Parathyroid adenoma (tissue), 2 donors: ENCODE measurements at regions not wholly inside any gene's neighbourhood (a gene's known extent, or its start where the extent isn't known, plus 50 kb on each side); places are given as distances from the start of the nearest gene placed in this dataset.
"Not testable (repeated sequence)": the region's sequence is repeated elsewhere in the genome, so short reads cannot be mapped to it uniquely, and the experiment has no call there.

ENCODE experiments used
- H2AFZ ChIP-seq: fragments of 300-600 bp; sonication (generic); one replicate; pipeline ENCODE4 v1.7.0; 2017; ENCODE audit warnings: antibody characterized with exemption, mild to moderate bottlenecking
- H3K27ac ChIP-seq: fragments of 300-600 bp; sonication (generic); one replicate; pipeline ENCODE4 v1.7.0; 2017
- H3K27me3 ChIP-seq: fragments of 300-600 bp; sonication (generic); one replicate; pipeline ENCODE4 v1.7.0; 2017; ENCODE audit warnings: low read length; ENCODE audit not compliant: control insufficient read depth, insufficient read depth
- H3K36me3 ChIP-seq: fragments of 300-600 bp; sonication (generic); one replicate; pipeline ENCODE4 v1.7.0; 2017; ENCODE audit warnings: low read length; ENCODE audit not compliant: control insufficient read depth, insufficient read depth
- H3K4me1 ChIP-seq: fragments of 300-600 bp; sonication (generic); one replicate; pipeline ENCODE4 v1.7.0; 2017; ENCODE audit warnings: control low read depth
- H3K4me2 ChIP-seq: fragments of 300-600 bp; sonication (generic); one replicate; pipeline ENCODE4 v1.7.0; 2017; ENCODE audit warnings: low read length
- H3K4me3 ChIP-seq: fragments of 300-600 bp; sonication (generic); one replicate; pipeline ENCODE4 v1.7.0; 2017; ENCODE audit warnings: low read depth, low read length
- H3K79me2 ChIP-seq: fragments of 300-600 bp; sonication (generic); one replicate; pipeline ENCODE4 v1.7.0; 2017; ENCODE audit warnings: control low read depth
- H3K9ac ChIP-seq: fragments of 300-600 bp; sonication (generic); one replicate; pipeline ENCODE4 v1.7.0; 2017; ENCODE audit warnings: mild to moderate bottlenecking
- H3K9me3 ChIP-seq: fragments of 300-600 bp; sonication (generic); one replicate; pipeline ENCODE4 v1.7.0; 2017; ENCODE audit warnings: low read length; ENCODE audit not compliant: control insufficient read depth
- CTCF ChIP-seq: fragments of 300-600 bp; sonication (generic); IDR thresholded peaks from one replicate; pipeline ENCODE4 v1.7.0; 2017; ENCODE audit warnings: antibody characterized with exemption, mild to moderate bottlenecking
- donor health status: primary hyperparathyroidism.

- Histone ChIP-seq H3K9me3 (no peaks in the 10 kb centered on the region), H3K4me3 (no peak overlapping the region), H3K27ac (no peak overlapping the region), H3K4me2 (no peak overlapping the region), H3K36me3 (no peaks in the 10 kb centered on the region), H3K9ac (no peak overlapping the region), H3K27me3 (no peaks in the 10 kb centered on the region), H2AFZ (no peak overlapping the region), H3K4me1 (no peaks in the 10 kb centered on the region), H3K79me2 (no peaks in the 10 kb centered on the region)
- no peak for TF ChIP-seq CTCF
Observed at GRCh38 chr5:97499605-97500004, 316.6 kb upstream of the RIOK2 start.

GRCh38 chr5:97501286-97501964 is 318.4 kb upstream of the RIOK2 start:
- no peak for TF ChIP-seq CTCF
- Histone ChIP-seq H3K27me3 (no peaks in the 10 kb centered on the region), H3K4me3 (no peak overlapping the region), H2AFZ (no peak overlapping the region), H3K27ac (no peak overlapping the region), H3K9ac (no peak overlapping the region), H3K4me1 (no peaks in the 10 kb centered on the region), H3K9me3 (no peaks in the 10 kb centered on the region), H3K4me2 (no peak overlapping the region), H3K79me2 (no peaks in the 10 kb centered on the region), H3K36me3 (no peaks in the 10 kb centered on the region)

GRCh38 chr5:97501965-97502305 is 318.9 kb upstream of the RIOK2 start:
- no peaks in the 10 kb centered on the region for H3K9me3 ChIP-seq
- no peaks in the 10 kb centered on the region for H3K27me3 ChIP-seq
- no peak overlapping the region for H2AFZ ChIP-seq
- H3K4me2 ChIP-seq, result no peak overlapping the region
- H3K36me3 ChIP-seq, result no peaks in the 10 kb centered on the region
- no peak overlapping the region for H3K4me3 ChIP-seq
- H3K4me1 ChIP-seq, result no peaks in the 10 kb centered on the region
- H3K79me2 ChIP-seq, result no peaks in the 10 kb centered on the region
- no peak overlapping the region for H3K27ac ChIP-seq
- no peak overlapping the region for H3K9ac ChIP-seq
- TF ChIP-seq CTCF, result no peak

GRCh38 chr5:97508864-97509263 is 325.8 kb upstream of the RIOK2 start:
- Histone ChIP-seq H3K9me3 (no peaks in the 10 kb centered on the region), H3K4me1 (no peaks in the 10 kb centered on the region), H3K36me3 (no peaks in the 10 kb centered on the region), H3K9ac (no peak overlapping the region), H3K27ac (no peak overlapping the region), H3K27me3 (no peaks in the 10 kb centered on the region), H3K4me2 (no peak overlapping the region), H3K4me3 (no peak overlapping the region), H3K79me2 (no peaks in the 10 kb centered on the region), H2AFZ (no peak overlapping the region)
- no peak for TF ChIP-seq CTCF

GRCh38 chr5:97519565-97519964 is 336.5 kb upstream of the RIOK2 start:
- H3K27me3 ChIP-seq, H3K9me3 ChIP-seq, H3K4me3 ChIP-seq, H3K9ac ChIP-seq, H3K79me2 ChIP-seq, H3K4me1 ChIP-seq, H3K4me2 ChIP-seq, H3K36me3 ChIP-seq, H3K27ac ChIP-seq, H2AFZ ChIP-seq: not testable (repeated sequence)

GRCh38 chr5:97523336-97523735 is 340.3 kb upstream of the RIOK2 start:
- H3K36me3 ChIP-seq, H3K9me3 ChIP-seq, H3K79me2 ChIP-seq, H2AFZ ChIP-seq, H3K4me2 ChIP-seq, H3K4me1 ChIP-seq, H3K27ac ChIP-seq, H3K4me3 ChIP-seq, H3K27me3 ChIP-seq, H3K9ac ChIP-seq: not testable (repeated sequence)
